ENCODE measurements at regions not wholly inside any gene's neighbourhood (a gene's known extent, or its start where the extent isn't known, plus 50 kb on each side); places are given as distances from the start of the nearest gene placed in this dataset.

GRCh38 chr6:166716910-166717617, 90.0 kb upstream of the RPS6KA2 start:
- peaks cover 0 to 7% (median 0%) of the 10 kb centered on the region in 4 donors for H3K4me1 ChIP-seq
- no peaks in the 10 kb centered on the region for H3K27me3 ChIP-seq
- no peaks in the 10 kb centered on the region for H3K36me3 ChIP-seq
- H3K9me3 ChIP-seq, result peaks cover 0 to 10% (median 0%) of the 10 kb centered on the region in 4 donors
- no peak overlapping the region for H3K4me3 ChIP-seq
- H3K27ac ChIP-seq, result no peak overlapping the region
- TF ChIP-seq EP300 (IDR thresholded peaks at IDR 0.05) (no peak), CTCF (IDR thresholded peaks at IDR 0.05) (no peak), POLR2A (IDR thresholded peaks at IDR 0.05) (no peak)
- 81% methylated on average over 14 of the region's 14 CpGs for WGBS, 2 donors
- no peak for DNase-seq (ENCODE audit: low spot score in 2 of 2)

- no peak overlapping the region for H3K27ac ChIP-seq
- H3K4me1 ChIP-seq, result peaks cover 0 to 7% (median 0%) of the 10 kb centered on the region in 4 donors
- 78 to 80% methylated on average over 8 of the region's 8 CpGs for WGBS, 2 donors
- no peaks in the 10 kb centered on the region for H3K36me3 ChIP-seq
- H3K27me3 ChIP-seq, result no peaks in the 10 kb centered on the region
- H3K9me3 ChIP-seq, result peaks cover 0 to 20% (median 0%) of the 10 kb centered on the region in 4 donors
- TF ChIP-seq EP300 (IDR thresholded peaks at IDR 0.05), result no peak
- no peak for TF ChIP-seq POLR2A (IDR thresholded peaks at IDR 0.05)
- TF ChIP-seq CTCF (IDR thresholded peaks at IDR 0.05), result no peak
- no peak overlapping the region for H3K4me3 ChIP-seq
- no peak for DNase-seq (ENCODE audit: low spot score in 2 of 2)
These were observed 88.9 kb upstream of the RPS6KA2 start for GRCh38 chr6:166715992-166716391.

GRCh38 chr6:166715065-166715464, 88.0 kb upstream of the RPS6KA2 start:
- no peak for DNase-seq (ENCODE audit: low spot score in 2 of 2)
- 77 to 81% methylated on average over 7 of the region's 7 CpGs for WGBS, 2 donors
- TF ChIP-seq POLR2A (IDR thresholded peaks at IDR 0.05) (no peak), CTCF (IDR thresholded peaks at IDR 0.05) (no peak), EP300 (IDR thresholded peaks at IDR 0.05) (no peak)

GRCh38 chr6:166714581-166714980, 87.5 kb upstream of the RPS6KA2 start:
- Histone ChIP-seq H3K4me1 (peaks cover 0 to 7% (median 0%) of the 10 kb centered on the region in 4 donors), H3K27ac (no peak overlapping the region), H3K4me3 (no peak overlapping the region), H3K36me3 (no peaks in the 10 kb centered on the region), H3K9me3 (peaks cover 0 to 24% (median 0%) of the 10 kb centered on the region in 4 donors), H3K27me3 (no peaks in the 10 kb centered on the region)
- TF ChIP-seq CTCF (IDR thresholded peaks at IDR 0.05) (no peak), POLR2A (IDR thresholded peaks at IDR 0.05) (no peak), EP300 (IDR thresholded peaks at IDR 0.05) (no peak)
- WGBS, 2 donors, result 84% methylated on average over 10 of the region's 10 CpGs
- DNase-seq (ENCODE audit: low spot score in 2 of 2), result no peak

More at GRCh38 chr6:166715065-166715464, 88.0 kb upstream of the RPS6KA2 start:
- Histone ChIP-seq H3K36me3 (no peaks in the 10 kb centered on the region), H3K9me3 (peaks cover 0 to 24% (median 0%) of the 10 kb centered on the region in 4 donors), H3K4me3 (no peak overlapping the region), H3K27ac (no peak overlapping the region), H3K4me1 (peaks cover 0 to 7% (median 0%) of the 10 kb centered on the region in 4 donors), H3K27me3 (no peaks in the 10 kb centered on the region)

GRCh38 chr6:166714187-166714510, 87.1 kb upstream of the RPS6KA2 start:
- no peak for TF ChIP-seq EP300 (IDR thresholded peaks at IDR 0.05)
- TF ChIP-seq CTCF (IDR thresholded peaks at IDR 0.05), result no peak
- no peak for TF ChIP-seq POLR2A (IDR thresholded peaks at IDR 0.05)
- H3K4me1 ChIP-seq, result peaks cover 0 to 7% (median 0%) of the 10 kb centered on the region in 4 donors
- H3K27me3 ChIP-seq, result no peaks in the 10 kb centered on the region
- no peaks in the 10 kb centered on the region for H3K36me3 ChIP-seq
- peaks cover 0 to 24% (median 0%) of the 10 kb centered on the region in 4 donors for H3K9me3 ChIP-seq
- H3K27ac ChIP-seq, result no peak overlapping the region
- H3K4me3 ChIP-seq, result no peak overlapping the region
- DNase-seq (ENCODE audit: low spot score in 2 of 2), result no peak
- 65% methylated on average over 2 of the region's 2 CpGs for WGBS, 2 donors

Data from tibial nerve (tissue), 4 donors.